H9 (cell line): ENCODE measurements at regions not wholly inside any gene's neighbourhood (a gene's known extent, or its start where the extent isn't known, plus 50 kb on each side); places are given as distances from the start of the nearest gene placed in this dataset.

ENCODE experiments used
- DNase-seq: peaks from one replicate; pipeline ENCODE4 v3.0.0-alpha.2; 2017
- H2AFZ ChIP-seq: one replicate; pipeline ENCODE4 v1.6.1; 2013; ENCODE audit warnings: mild to moderate bottlenecking, low read length, control low read depth, moderate library complexity
- H2AK5ac ChIP-seq: 2 replicates; pipeline ENCODE4 v1.6.1; 2013; ENCODE audit warnings: low read length, control low read depth, mixed read lengths; ENCODE audit not compliant: insufficient read length
- H2BK120ac ChIP-seq: one replicate; pipeline ENCODE4 v1.6.1; 2013; ENCODE audit warnings: low read depth, mild to moderate bottlenecking, low read length, control low read depth, inconsistent platforms; ENCODE audit not compliant: poor library complexity, severe bottlenecking
- H2BK12ac ChIP-seq: 2 replicates; pipeline ENCODE4 v1.6.1; 2013; ENCODE audit warnings: low read length, control low read depth, mixed read lengths, low read depth; ENCODE audit not compliant: insufficient read length
- H2BK15ac ChIP-seq: 2 replicates; pipeline ENCODE4 v1.6.1; 2013; ENCODE audit warnings: low read depth, low read length, control low read depth
- H2BK20ac ChIP-seq: one replicate; pipeline ENCODE4 v1.6.1; 2013; ENCODE audit warnings: low read depth, mild to moderate bottlenecking, low read length, control low read depth, inconsistent platforms; ENCODE audit not compliant: poor library complexity, severe bottlenecking
- H2BK5ac ChIP-seq: 2 replicates; pipeline ENCODE4 v1.6.1; 2013; ENCODE audit warnings: low read length, control low read depth, mixed read lengths; ENCODE audit not compliant: insufficient read length
- H3K14ac ChIP-seq: 2 replicates; pipeline ENCODE4 v1.6.1; 2013; ENCODE audit warnings: low read length, control low read depth; ENCODE audit not compliant: insufficient read depth
- H3K18ac ChIP-seq: 2 replicates; pipeline ENCODE4 v1.6.1; 2013; ENCODE audit warnings: low read depth, mild to moderate bottlenecking, mixed read lengths, low read length, control low read depth; ENCODE audit not compliant: insufficient read length
- H3K23ac ChIP-seq: 2 replicates; pipeline ENCODE4 v1.6.1; 2013; ENCODE audit warnings: low read length, control low read depth, mixed read lengths, low read depth; ENCODE audit not compliant: insufficient read length
- H3K23me2 ChIP-seq: 2 replicates; pipeline ENCODE4 v1.6.1; 2013; ENCODE audit warnings: low read depth, mild to moderate bottlenecking, mixed read lengths, low read length, control low read depth; ENCODE audit not compliant: insufficient read length, poor library complexity, severe bottlenecking
- H3K27ac ChIP-seq: 2 replicates; pipeline ENCODE4 v1.5.1; 2013; ENCODE audit warnings: low read length, control low read depth, mixed read lengths, low read depth; ENCODE audit not compliant: insufficient read length
- H3K27me3 ChIP-seq: 2 replicates; pipeline ENCODE4 v1.6.1; 2013; ENCODE audit warnings: low read length, control low read depth, inconsistent platforms; ENCODE audit not compliant: insufficient read depth
- H3K4ac ChIP-seq: 2 replicates; pipeline ENCODE4 v1.6.1; 2013; ENCODE audit warnings: low read depth, mild to moderate bottlenecking, control low read depth, inconsistent platforms, low read length, moderate library complexity
- H3K4me1 ChIP-seq: 2 replicates; pipeline ENCODE4 v1.6.1; 2013; ENCODE audit warnings: low read length, control low read depth, inconsistent platforms; ENCODE audit not compliant: insufficient read depth
- H3K4me2 ChIP-seq: 2 replicates; pipeline ENCODE4 v1.6.1; 2013; ENCODE audit warnings: low read length, control low read depth, mixed read lengths; ENCODE audit not compliant: insufficient read length, insufficient read depth
- H3K56ac ChIP-seq: 2 replicates; pipeline ENCODE4 v1.6.1; 2013; ENCODE audit warnings: low read depth, mild to moderate bottlenecking, mixed read lengths, low read length, control low read depth; ENCODE audit not compliant: insufficient read length
- H3K79me1 ChIP-seq: 2 replicates; pipeline ENCODE4 v1.6.1; 2013; ENCODE audit warnings: low read depth, mild to moderate bottlenecking, moderate library complexity, low read length, control low read depth, inconsistent platforms; ENCODE audit not compliant: insufficient read depth, poor library complexity, severe bottlenecking
- H3K79me2 ChIP-seq: 2 replicates; pipeline ENCODE4 v1.6.1; 2013; ENCODE audit warnings: low read length, control low read depth, inconsistent platforms; ENCODE audit not compliant: insufficient read depth
- H3K9ac ChIP-seq: 2 replicates; pipeline ENCODE4 v1.6.1; 2013; ENCODE audit warnings: low read length, control low read depth, mixed read lengths; ENCODE audit not compliant: insufficient read length; ENCODE audit errors: extremely low read depth
- H3K9me3 ChIP-seq: one replicate; pipeline ENCODE4 v1.6.1; 2013; ENCODE audit warnings: low read depth, low read length, inconsistent platforms; ENCODE audit not compliant: control insufficient read depth
- H3T11ph ChIP-seq: one replicate; pipeline ENCODE4 v1.6.1; 2013; ENCODE audit warnings: mild to moderate bottlenecking, low read length, control low read depth, inconsistent platforms
- H4K20me1 ChIP-seq: one replicate; pipeline ENCODE4 v1.6.1; 2013; ENCODE audit not compliant: control insufficient read depth, insufficient read length, insufficient read depth
- H4K5ac ChIP-seq: 2 replicates; pipeline ENCODE4 v1.6.1; 2013; ENCODE audit warnings: low read depth, mild to moderate bottlenecking, mixed read lengths, low read length, control low read depth; ENCODE audit not compliant: insufficient read length
- H4K8ac ChIP-seq: replicated peaks from 2 replicates; pipeline ENCODE4 v1.6.1; 2013; ENCODE audit warnings: low read length, control low read depth, mixed read lengths, low read depth; ENCODE audit not compliant: insufficient read length
- H4K91ac ChIP-seq: 2 replicates; pipeline ENCODE4 v1.6.1; 2013; ENCODE audit warnings: low read depth, mild to moderate bottlenecking, moderate library complexity, mixed read lengths, low read length, control low read depth; ENCODE audit not compliant: insufficient read length
- H3K27ac Mint-ChIP-seq, 3 experiments: 2 replicates in 2 of 3; 3 replicates in 1 of 3; pipeline ENCODE4 v1.8.0; 2020 to 2021; ENCODE audit warnings: mixed read lengths in 3 of 3, mild to moderate bottlenecking in 1 of 3, moderate library complexity in 1 of 3
- H3K27me3 Mint-ChIP-seq: 2 replicates; pipeline ENCODE4 v1.8.0; 2021; ENCODE audit warnings: low read depth, mild to moderate bottlenecking, moderate library complexity, mixed read lengths
- H3K36me3 Mint-ChIP-seq, 3 experiments: 2 replicates in 2 of 3; 3 replicates in 1 of 3; pipeline ENCODE4 v1.8.0; 2020 to 2021; ENCODE audit warnings: low read depth in 3 of 3, mixed read lengths in 3 of 3; ENCODE audit not compliant: insufficient read depth in 1 of 3
- H3K4me1 Mint-ChIP-seq, 2 experiments: 2 replicates each; pipeline ENCODE4 v1.8.0; 2020; ENCODE audit warnings: mixed read lengths in 2 of 2
- H3K4me3 Mint-ChIP-seq, 2 experiments: 2 replicates in 1 of 2; 3 replicates in 1 of 2; pipeline ENCODE4 v1.8.0; 2020 to 2021; ENCODE audit warnings: mild to moderate bottlenecking in 2 of 2, mixed read lengths in 2 of 2, moderate library complexity in 1 of 2
- H3K9me3 Mint-ChIP-seq, 2 experiments: 2 replicates in 1 of 2; 3 replicates in 1 of 2; pipeline ENCODE4 v1.8.0; 2020; ENCODE audit warnings: mild to moderate bottlenecking in 2 of 2, mixed read lengths in 2 of 2, moderate library complexity in 1 of 2
- CTCF ChIP-seq: fragments of 200-600 bp; sonication (generic); conservative IDR thresholded peaks from 3 replicates; pipeline ENCODE4 v1.8.0; 2021; ENCODE audit warnings: antibody characterized with exemption, mild to moderate bottlenecking
- WGBS: extraction: QIAGEN DNeasy Blood & Tissue Kit; methylation state at CpG from one replicate; pipeline ENCODE4 v1.1.7; 2013; ENCODE audit warnings: missing lambda C conversion rate, low lambda C conversion rate, mixed read lengths; ENCODE audit not compliant: insufficient read length; ENCODE audit errors: extremely low coverage; 5-methylcytosine and 5-hydroxymethylcytosine counted together

- H4K20me1 ChIP-seq: no peaks in the 10 kb centered on the region
- no peak overlapping the region for H2BK5ac ChIP-seq
- H3K9me3 ChIP-seq: no peaks in the 10 kb centered on the region
- no peak overlapping the region for H4K5ac ChIP-seq
- H3T11ph ChIP-seq: no peak overlapping the region
- H3K14ac ChIP-seq: no peak overlapping the region
- H2BK20ac ChIP-seq: no peak overlapping the region
- H3K23ac ChIP-seq: no peak overlapping the region
- Mint-ChIP-seq H3K4me3 (no peak overlapping the region), H3K36me3 (no peaks in the 10 kb centered on the region), H3K27ac (no peak overlapping the region), H3K4me1 (peaks cover 8 to 13% of the 10 kb centered on the region in 2 experiments), H3K27me3 (no peaks in the 10 kb centered on the region), H3K9me3 (no peaks in the 10 kb centered on the region)
- no peak overlapping the region for H4K8ac ChIP-seq
- WGBS: no CpG with 5 or more reads among the region's 3 CpGs
- H3K27me3 ChIP-seq: no peaks in the 10 kb centered on the region
- H3K27ac ChIP-seq: no peak overlapping the region
- no peak for TF ChIP-seq CTCF
- no peak overlapping the region for H3K56ac ChIP-seq
- H3K9ac ChIP-seq: no peak overlapping the region
- H3K23me2 ChIP-seq: no peaks in the 10 kb centered on the region
- H4K91ac ChIP-seq: no peak overlapping the region
- no peaks in the 10 kb centered on the region for H3K79me2 ChIP-seq
- H3K4me2 ChIP-seq: no peak overlapping the region
- H2BK120ac ChIP-seq: no peak overlapping the region
- H3K4me1 ChIP-seq: no peaks in the 10 kb centered on the region
- H3K4ac ChIP-seq: no peak overlapping the region
- DNase-seq: no peak
- H3K18ac ChIP-seq: no peak overlapping the region
- H2AFZ ChIP-seq: no peak overlapping the region
- no peak overlapping the region for H2BK12ac ChIP-seq
- no peak overlapping the region for H2AK5ac ChIP-seq
- H3K79me1 ChIP-seq: no peaks in the 10 kb centered on the region
- H2BK15ac ChIP-seq: no peak overlapping the region
These were observed 228.8 kb upstream of the B3GALT2 start for GRCh38 chr1:193415256-193415655.
